ENCODE measurements at regions not wholly inside any gene's neighbourhood (a gene's known extent, or its start where the extent isn't known, plus 50 kb on each side); places are given as distances from the start of the nearest gene placed in this dataset.

GRCh38 chr3:69521286-69521685 lies 135.4 kb upstream of the FRMD4B start:
- TF ChIP-seq CTCF (IDR thresholded peaks at IDR 0.05; ENCODE audit: poor library complexity) = no peak
- no peak for TF ChIP-seq EZH2 (IDR thresholded peaks at IDR 0.05; ENCODE audit: borderline replicate concordance)
- no peak for TF ChIP-seq EZH2phosphoT487 (IDR thresholded peaks at IDR 0.05; ENCODE audit: low read depth, severe bottlenecking, unreplicated experiment)

Data from hepatocyte (in vitro differentiated cells).